Gastrocnemius medialis (tissue), 4 donors: ENCODE measurements at regions not wholly inside any gene's neighbourhood (a gene's known extent, or its start where the extent isn't known, plus 50 kb on each side); places are given as distances from the start of the nearest gene placed in this dataset.

Experiments
- POLR2A ChIP-seq, 2 donors: fragments of 450-650 bp; IDR thresholded peaks; one replicate each; pipeline ENCODE4 v1.6.1; 2017; ENCODE audit warnings: antibody characterized with exemption in 2 of 2, mild to moderate bottlenecking in 2 of 2, moderate library complexity in 2 of 2
- TF ChIP-seq, protein P1 (sequence below), 5 experiments: fragments of 450-650 bp in 3 of 5; fragments of 200-600 bp in 2 of 5; sonication (generic) in 2 of 5; IDR thresholded peaks in 4 of 5; conservative IDR thresholded peaks in 1 of 5; 1 replicate in 4 of 5; 2 replicates in 1 of 5; pipeline ENCODE4 v1.5.1; 2016 to 2019; ENCODE audit warnings: antibody characterized with exemption in 5 of 5, mild to moderate bottlenecking in 3 of 5, moderate library complexity in 3 of 5

- TF ChIP-seq, protein P1, sequence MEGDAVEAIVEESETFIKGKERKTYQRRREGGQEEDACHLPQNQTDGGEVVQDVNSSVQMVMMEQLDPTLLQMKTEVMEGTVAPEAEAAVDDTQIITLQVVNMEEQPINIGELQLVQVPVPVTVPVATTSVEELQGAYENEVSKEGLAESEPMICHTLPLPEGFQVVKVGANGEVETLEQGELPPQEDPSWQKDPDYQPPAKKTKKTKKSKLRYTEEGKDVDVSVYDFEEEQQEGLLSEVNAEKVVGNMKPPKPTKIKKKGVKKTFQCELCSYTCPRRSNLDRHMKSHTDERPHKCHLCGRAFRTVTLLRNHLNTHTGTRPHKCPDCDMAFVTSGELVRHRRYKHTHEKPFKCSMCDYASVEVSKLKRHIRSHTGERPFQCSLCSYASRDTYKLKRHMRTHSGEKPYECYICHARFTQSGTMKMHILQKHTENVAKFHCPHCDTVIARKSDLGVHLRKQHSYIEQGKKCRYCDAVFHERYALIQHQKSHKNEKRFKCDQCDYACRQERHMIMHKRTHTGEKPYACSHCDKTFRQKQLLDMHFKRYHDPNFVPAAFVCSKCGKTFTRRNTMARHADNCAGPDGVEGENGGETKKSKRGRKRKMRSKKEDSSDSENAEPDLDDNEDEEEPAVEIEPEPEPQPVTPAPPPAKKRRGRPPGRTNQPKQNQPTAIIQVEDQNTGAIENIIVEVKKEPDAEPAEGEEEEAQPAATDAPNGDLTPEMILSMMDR (IDR thresholded peaks at IDR 0.05 in 4 of 5, conservative IDR thresholded peaks at IDR 0.05 in 1 of 5), result no peak
- TF ChIP-seq POLR2A (IDR thresholded peaks at IDR 0.05), result no peak
Observed at GRCh38 chr3:124325248-124325647, 333.3 kb upstream of the ROPN1 start.
